ENCODE measurements at regions not wholly inside any gene's neighbourhood (a gene's known extent, or its start where the extent isn't known, plus 50 kb on each side); places are given as distances from the start of the nearest gene placed in this dataset.
A peak's percentile ranks its signal among the peaks of the same experiment; 100 is the strongest.

DNA sequence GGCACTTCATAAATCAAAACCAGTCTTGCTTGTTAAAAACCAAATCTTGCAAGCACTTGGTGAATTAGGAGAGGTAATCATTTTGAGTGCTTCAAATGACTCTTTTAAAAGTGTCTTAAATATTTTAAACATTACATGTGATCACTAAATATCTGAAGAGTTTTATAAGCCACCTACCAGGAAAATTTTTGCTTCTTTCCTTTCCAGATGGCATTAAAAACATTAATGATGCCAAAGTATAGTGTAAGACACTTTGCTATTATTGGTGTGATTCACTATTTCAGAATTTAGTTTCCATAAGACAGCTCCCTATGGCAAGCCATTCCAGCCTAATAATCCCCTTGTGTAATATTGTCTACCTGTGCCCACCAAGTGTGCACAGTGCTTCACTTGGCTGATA, 548.8 kb upstream of the ADAMTS5 start:
- TF ChIP-seq, protein P1, sequence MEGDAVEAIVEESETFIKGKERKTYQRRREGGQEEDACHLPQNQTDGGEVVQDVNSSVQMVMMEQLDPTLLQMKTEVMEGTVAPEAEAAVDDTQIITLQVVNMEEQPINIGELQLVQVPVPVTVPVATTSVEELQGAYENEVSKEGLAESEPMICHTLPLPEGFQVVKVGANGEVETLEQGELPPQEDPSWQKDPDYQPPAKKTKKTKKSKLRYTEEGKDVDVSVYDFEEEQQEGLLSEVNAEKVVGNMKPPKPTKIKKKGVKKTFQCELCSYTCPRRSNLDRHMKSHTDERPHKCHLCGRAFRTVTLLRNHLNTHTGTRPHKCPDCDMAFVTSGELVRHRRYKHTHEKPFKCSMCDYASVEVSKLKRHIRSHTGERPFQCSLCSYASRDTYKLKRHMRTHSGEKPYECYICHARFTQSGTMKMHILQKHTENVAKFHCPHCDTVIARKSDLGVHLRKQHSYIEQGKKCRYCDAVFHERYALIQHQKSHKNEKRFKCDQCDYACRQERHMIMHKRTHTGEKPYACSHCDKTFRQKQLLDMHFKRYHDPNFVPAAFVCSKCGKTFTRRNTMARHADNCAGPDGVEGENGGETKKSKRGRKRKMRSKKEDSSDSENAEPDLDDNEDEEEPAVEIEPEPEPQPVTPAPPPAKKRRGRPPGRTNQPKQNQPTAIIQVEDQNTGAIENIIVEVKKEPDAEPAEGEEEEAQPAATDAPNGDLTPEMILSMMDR (IDR thresholded peaks at IDR 0.05; ENCODE audit: low read length, missing control alignments), result no peak
- H3K4me3 ChIP-seq (replicated peaks; ENCODE audit: low read depth, low read length), result no peak overlapping the region
- no peak for DNase-seq (ENCODE audit: low read depth)

DNA sequence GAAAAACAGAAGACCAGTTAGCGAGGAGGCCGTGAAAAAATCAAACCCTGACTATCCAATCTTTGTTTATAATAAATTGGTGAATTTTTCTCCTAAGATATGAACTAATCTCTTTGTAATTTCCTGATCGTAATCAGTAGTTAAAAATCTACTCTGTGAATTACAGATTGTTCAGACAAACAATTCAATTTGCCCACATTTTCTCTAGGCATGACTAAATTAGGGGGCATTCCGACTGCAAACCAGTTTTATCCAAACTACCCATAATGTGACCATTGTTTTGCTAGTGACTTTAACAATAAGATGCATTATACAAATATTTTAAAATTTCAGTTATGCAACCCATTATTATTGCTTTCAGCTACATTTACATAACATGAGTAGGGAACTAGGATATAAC, 546.9 kb upstream of the ADAMTS5 start:
- no peak overlapping the region for H3K4me3 ChIP-seq (replicated peaks; ENCODE audit: low read depth, low read length)
- TF ChIP-seq, protein P1 (IDR thresholded peaks at IDR 0.05; ENCODE audit: low read length, missing control alignments), result no peak

DNA sequence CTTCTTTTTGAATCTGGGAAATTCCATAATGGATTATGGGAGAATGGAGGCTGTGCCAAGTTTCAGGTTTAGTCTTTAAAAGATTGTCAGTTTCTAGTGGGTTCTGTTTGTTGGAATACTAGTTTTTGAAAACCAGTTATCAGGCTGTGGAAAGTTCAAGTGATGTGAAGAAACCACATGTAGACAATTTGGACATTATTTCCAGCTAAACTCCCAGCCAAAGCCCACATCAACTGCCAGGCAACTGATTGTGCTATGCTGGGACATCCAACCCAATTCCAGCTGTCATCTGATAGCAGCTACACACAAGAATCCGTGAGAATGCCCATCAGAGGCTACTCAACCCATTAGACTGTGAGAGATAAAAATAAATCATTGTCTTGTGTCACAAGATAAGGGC, 546.1 kb upstream of the ADAMTS5 start:
- TF ChIP-seq, protein P1 (IDR thresholded peaks at IDR 0.05; ENCODE audit: low read length, missing control alignments), result no peak
- H3K4me3 ChIP-seq (replicated peaks; ENCODE audit: low read depth, low read length), result no peak overlapping the region
- peak; percentile 29 for DNase-seq (ENCODE audit: low read depth)

More for the DNA sequence above, 546.9 kb upstream of the ADAMTS5 start:
- no peak for DNase-seq (ENCODE audit: low read depth)

DNA sequence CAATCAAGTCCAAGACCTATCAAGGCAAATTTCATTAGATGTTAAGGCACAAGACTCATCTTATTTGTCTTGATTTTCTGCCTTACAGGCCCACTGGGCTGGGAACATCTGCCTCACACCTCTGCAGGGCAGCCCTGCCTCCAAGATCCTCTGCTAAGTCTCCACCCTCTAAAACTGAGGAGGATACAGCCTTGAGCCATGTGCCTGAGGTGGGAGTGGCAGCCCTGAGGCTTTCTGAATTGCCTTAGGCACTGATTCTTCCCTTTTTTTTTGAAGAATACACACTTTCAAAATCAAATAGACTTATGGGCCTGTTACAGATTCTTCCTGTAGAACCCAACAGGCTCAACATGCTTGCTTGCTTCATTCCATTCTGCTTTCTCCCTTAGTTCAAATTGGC, 544.3 kb upstream of the ADAMTS5 start:
- DNase-seq (ENCODE audit: low read depth), result no peak
- H3K4me3 ChIP-seq (replicated peaks; ENCODE audit: low read depth, low read length), result no peak overlapping the region
- TF ChIP-seq, protein P1 (IDR thresholded peaks at IDR 0.05; ENCODE audit: low read length, missing control alignments), result no peak

- no peak for DNase-seq (ENCODE audit: low read depth)
- H3K4me3 ChIP-seq (replicated peaks; ENCODE audit: low read depth, low read length), result no peak overlapping the region
- TF ChIP-seq, protein P1 (IDR thresholded peaks at IDR 0.05; ENCODE audit: low read length, missing control alignments), result no peak
Measured at GRCh38 chr21:27507695-27508094, 540.8 kb upstream of the ADAMTS5 start.

- peak; percentile 49 for DNase-seq (ENCODE audit: low read depth)
- H3K4me3 ChIP-seq (replicated peaks; ENCODE audit: low read depth, low read length), result no peak overlapping the region
- TF ChIP-seq, protein P1 (IDR thresholded peaks at IDR 0.05; ENCODE audit: low read length, missing control alignments), result no peak
Measured at GRCh38 chr21:27505516-27505915, 538.6 kb upstream of the ADAMTS5 start.

GRCh38 chr21:27502801-27503200, 535.9 kb upstream of the ADAMTS5 start:
- DNase-seq (ENCODE audit: low read depth), result no peak
- TF ChIP-seq, protein P1 (IDR thresholded peaks at IDR 0.05; ENCODE audit: low read length, missing control alignments), result no peak
- no peak overlapping the region for H3K4me3 ChIP-seq (replicated peaks; ENCODE audit: low read depth, low read length)
